IPS-NIHi7 (cell line): ENCODE measurements at regions not wholly inside any gene's neighbourhood (a gene's known extent, or its start where the extent isn't known, plus 50 kb on each side); places are given as distances from the start of the nearest gene placed in this dataset.
"Not testable (repeated sequence)": the region's sequence is repeated elsewhere in the genome, so short reads cannot be mapped to it uniquely, and the experiment has no call there.

Source experiments
- DNase-seq: peaks from one replicate; pipeline ENCODE4 v3.0.0; 2012; ENCODE audit warnings: mixed read lengths; ENCODE audit errors: extremely low spot score

DNA sequence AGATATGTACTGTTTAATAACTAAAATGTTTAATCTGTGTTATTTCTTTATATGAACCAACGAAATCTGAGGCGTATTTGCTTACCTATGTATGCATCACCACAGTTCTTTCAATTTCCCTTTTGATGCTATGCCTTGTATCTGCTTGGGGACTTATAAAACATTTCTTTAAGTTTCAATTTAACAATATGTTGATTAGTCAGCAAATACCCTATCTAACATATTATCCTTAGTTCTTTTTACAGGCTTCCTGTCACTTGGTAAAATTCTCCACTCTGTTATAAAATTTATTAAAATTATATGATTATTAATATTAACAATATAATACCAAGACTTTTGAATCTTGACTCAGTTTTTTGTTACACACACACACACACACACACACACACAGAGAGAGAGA is 174.3 kb downstream of the CPS1 start:
- no peak for DNase-seq

DNA sequence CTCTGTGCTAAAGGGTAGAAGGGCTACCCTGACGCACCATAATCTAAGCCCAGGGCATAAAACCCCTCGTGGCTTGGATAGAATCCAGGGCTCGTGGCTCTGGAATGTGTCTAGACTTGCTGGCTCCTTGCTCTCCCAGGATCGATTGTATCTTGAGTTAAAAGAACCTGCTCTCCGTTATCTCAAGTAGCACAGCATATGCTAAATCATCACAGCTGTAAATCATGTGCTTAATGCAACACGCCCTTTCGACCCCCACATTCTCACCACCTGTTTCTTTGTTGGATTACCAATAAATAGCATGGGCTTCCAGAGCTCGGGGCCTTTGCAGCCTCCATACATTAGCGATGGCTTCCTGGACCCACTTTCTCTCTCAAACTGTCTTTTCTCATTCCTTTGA is 190.4 kb downstream of the CPS1 start:
- not testable (repeated sequence) for DNase-seq

DNA sequence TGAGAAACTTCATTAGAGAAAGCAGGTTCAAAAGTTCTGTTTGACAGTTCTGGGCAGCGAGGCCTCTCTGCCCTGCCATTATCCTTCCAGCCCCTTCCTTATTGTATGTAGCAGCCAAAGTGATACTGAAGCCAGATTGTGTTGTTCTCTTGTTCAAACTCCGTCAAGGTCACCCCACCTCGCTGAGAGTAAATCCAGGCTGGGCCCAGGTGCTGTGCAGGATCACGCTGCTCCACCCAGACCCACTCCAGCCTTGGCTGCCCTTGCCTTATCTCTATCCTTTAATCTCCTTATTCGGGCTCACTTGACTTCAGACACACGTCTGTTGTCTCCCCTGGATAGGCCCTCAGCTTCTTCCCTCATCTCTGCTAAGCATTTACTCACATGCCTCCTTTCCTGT is 196.1 kb downstream of the CPS1 start:
- peak; percentile 13 for DNase-seq

DNA sequence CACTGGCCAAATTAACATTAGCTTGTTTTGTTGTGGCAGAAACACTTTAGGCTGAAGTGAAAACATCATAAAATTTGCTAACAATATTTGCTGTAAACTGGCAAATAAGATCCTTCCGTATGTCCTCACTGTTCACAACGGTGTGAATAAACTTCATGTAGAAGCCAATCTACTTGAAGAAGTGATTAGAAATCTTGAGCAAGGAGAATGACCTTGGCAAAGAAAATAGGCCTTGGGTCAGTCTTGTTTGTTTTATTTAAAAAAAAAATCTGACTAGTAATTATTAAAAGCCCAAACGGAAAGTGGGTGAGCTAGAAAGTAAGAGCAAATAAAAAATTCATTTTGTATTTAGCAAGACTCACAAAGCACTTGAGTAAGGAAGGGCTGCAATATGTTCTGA is 197.0 kb downstream of the CPS1 start:
- DNase-seq = no peak

GRCh38 chr2:210756855-210757254 is 200.5 kb downstream of the CPS1 start:
- DNase-seq = no peak

GRCh38 chr2:210762604-210763588 is 206.5 kb downstream of the CPS1 start:
- peak; percentile 42 for DNase-seq

- peak; percentile 22 for DNase-seq
These were observed 212.0 kb downstream of the CPS1 start for GRCh38 chr2:210768329-210768910.

- no peak for DNase-seq
These were observed 220.4 kb downstream of the CPS1 start for GRCh38 chr2:210776756-210777155.

DNA sequence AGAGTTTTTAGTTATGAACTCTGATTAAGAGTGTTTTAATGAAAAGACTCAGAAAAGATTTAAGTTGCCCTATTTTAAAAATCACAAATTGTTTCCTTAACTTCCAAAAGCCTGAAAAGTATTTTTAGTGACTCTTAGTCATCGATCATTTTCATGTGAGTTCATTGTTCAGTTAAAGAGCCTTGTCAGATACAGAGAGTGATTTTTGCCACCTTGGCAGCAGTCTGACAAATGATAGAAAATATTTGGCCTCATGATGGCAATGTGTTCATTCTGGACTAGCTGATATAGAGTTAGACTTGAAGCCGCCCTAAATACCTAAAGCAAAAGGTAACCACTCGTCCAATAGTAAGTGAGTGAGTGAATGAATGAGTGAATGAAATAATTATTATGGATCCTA is 225.8 kb downstream of the CPS1 start:
- DNase-seq = no peak

DNA sequence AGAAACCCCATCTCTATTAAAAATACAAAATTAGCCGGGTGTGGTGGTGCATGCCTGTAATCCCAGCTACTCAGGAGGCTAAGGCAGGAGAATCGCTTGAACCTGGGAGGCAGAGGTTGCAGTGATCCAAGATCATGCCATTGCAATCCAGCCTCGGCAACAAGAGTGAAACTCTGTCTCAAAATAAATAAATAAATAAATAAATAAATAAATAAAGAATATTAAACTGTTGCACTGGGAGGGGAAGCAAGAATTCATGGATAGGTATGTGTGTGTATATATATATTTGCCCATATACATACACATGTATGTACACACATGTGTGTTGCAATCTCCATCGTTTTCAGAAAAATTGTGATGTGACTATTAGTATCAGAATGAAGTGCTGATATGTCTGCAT is 231.4 kb downstream of the CPS1 start:
- DNase-seq = not testable (repeated sequence)

DNA sequence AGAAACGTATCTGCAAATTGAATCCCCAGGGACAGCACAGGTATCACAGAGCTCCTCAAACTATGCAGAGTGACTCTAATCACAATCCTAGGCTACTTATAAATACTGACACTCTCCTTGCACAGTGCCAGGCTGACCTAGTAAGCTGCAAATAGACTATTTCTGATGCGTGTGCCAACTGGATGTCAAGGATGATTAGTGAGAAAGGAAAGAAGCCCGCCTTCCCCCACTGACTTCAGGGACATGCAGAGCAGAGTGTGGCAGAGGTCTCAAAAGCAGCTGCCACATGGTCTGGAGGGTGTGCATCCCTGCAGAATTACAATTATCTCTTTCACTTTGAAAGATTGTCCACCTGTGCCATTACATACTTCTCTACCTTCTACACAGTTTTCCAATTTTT is 235.6 kb downstream of the CPS1 start:
- DNase-seq = no peak

DNA sequence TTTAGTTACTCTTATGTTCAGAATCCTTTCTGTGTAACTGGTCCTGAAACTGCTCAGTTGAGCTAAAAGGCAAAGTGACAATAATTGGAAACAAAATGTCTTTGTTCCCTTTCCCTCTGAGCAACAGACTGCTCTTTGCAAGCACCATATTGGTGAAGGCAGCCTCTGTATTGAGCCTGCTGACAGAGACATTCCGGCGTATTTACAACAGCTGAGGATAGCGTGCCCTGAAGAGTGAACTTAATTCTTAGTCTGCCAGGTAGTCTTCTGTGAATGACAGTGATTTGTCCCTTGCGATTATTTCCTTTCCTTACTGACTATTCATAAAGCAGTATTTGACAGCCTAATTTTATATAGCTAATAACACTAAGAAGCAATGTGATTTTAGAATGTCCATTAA is 239.1 kb downstream of the CPS1 start:
- DNase-seq = no peak

DNA sequence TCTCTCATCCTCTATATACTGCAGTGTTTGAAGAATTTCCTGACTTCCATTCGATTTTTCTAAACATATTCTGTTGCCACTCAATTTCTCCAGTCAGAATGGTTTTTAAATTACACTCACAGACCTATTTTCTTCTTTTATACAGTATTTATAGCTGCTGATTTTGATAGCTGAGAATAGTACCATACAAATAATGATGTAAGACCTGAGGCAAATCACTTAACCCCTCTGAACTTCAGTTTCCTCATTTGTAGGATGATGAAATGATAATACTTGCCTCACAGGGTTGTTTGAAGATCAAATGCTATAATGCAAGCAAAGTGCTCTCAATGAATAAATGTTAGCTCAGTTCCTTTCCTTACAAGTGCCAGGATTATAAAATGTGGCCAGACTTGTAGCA is 241.8 kb downstream of the CPS1 start:
- no peak for DNase-seq

GRCh38 chr2:210814251-210815025 is 258.0 kb downstream of the CPS1 start:
- DNase-seq = no peak

GRCh38 chr2:210816769-210817168 is 260.4 kb downstream of the CPS1 start:
- no peak for DNase-seq

DNA sequence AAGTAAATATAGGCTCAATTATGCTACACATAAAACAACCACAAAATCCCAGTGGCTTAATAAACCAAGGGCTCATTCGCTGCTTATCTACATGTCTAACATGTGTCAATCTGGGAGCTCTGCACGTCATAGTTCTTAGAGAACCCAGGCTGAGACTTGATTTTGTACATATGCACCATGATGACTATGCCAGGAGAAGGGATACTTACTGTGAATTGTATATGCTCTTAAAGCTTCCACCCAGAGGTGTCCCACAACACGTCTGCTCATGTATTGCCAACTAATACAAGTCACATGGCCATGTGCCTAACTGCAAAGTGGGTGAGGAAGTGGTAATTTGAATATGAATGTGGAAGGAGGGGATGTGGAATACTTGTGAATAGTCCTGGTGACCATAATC is 262.1 kb downstream of the CPS1 start:
- DNase-seq = no peak

DNA sequence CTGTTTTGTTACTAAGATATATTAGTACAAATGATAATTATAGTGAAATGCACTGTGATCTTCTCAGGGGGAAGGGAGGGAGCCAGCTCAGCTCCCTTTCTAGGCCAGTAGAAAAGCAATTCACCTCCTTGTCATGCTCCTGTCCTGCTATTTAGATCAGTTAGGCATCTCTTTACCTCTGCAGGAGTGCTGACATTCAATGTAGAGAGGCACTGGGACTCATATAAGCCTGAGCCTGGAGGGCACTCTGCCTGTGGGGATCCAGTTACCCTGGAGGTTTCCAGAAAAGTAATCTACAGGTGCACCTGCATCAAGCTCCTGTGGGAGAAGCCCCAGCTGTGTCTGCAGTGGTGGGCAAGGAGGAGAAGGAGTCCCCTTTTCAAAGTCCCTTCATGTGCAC is 277.0 kb downstream of the CPS1 start:
- no peak for DNase-seq

- DNase-seq = no peak
These were observed 282.6 kb downstream of the CPS1 start for GRCh38 chr2:210839034-210839433.

- no peak for DNase-seq
These were observed 283.1 kb downstream of the CPS1 start for GRCh38 chr2:210839450-210839849.

- DNase-seq = no peak
These were observed 286.5 kb downstream of the CPS1 start for GRCh38 chr2:210842896-210843295.

- no peak for DNase-seq
These were observed 287.6 kb downstream of the CPS1 start for GRCh38 chr2:210844016-210844415.

GRCh38 chr2:210859314-210859713 is 302.9 kb downstream of the CPS1 start:
- no peak for DNase-seq
